ENCODE measurements at regions not wholly inside any gene's neighbourhood (a gene's known extent, or its start where the extent isn't known, plus 50 kb on each side); places are given as distances from the start of the nearest gene placed in this dataset.

GRCh38 chr14:22475381-22475780 lies 113.6 kb downstream of the DAD1 start:
- no peak for DNase-seq (ENCODE audit: low read depth, low spot score)
- H3K36me3 ChIP-seq (ENCODE audit: control insufficient read depth in 2 of 2, extremely low read depth in 1 of 2, insufficient read depth in 2 of 2, low read length in 2 of 2), result no peaks in the 10 kb centered on the region
- no peak overlapping the region for H3K4me3 ChIP-seq (ENCODE audit: control insufficient read depth in 2 of 3, extremely low read depth in 1 of 3, insufficient read depth in 2 of 3, low read depth in 1 of 3, low read length in 3 of 3)
- no peak overlapping the region for H3K4me2 ChIP-seq (ENCODE audit: control insufficient read depth, extremely low read depth, insufficient read depth, low read depth, low read length)
- H3K27ac ChIP-seq (ENCODE audit: control insufficient read depth, insufficient read depth, low read length), result no peak overlapping the region
- H4K20me1 ChIP-seq (ENCODE audit: control insufficient read depth, extremely low read depth, insufficient read depth, low read length), result no peaks in the 10 kb centered on the region
- H2AFZ ChIP-seq (ENCODE audit: control insufficient read depth, low read length), result no peak overlapping the region
- H3K79me2 ChIP-seq (ENCODE audit: control insufficient read depth, insufficient read depth, low read length), result no peaks in the 10 kb centered on the region
- H3K4me1 ChIP-seq (ENCODE audit: control insufficient read depth, extremely low read depth, insufficient read depth, low read length), result peaks cover 3% of the 10 kb centered on the region
- dilution Hi-C loops (cut with MboI; ENCODE audit: extremely low pct_ligation_motif_present, low sequenced_read_pairs), result no loop called here
- H3K9ac ChIP-seq (ENCODE audit: control insufficient read depth, extremely low read depth, insufficient read depth, low read length), result no peak overlapping the region
- no peaks in the 10 kb centered on the region for H3K9me1 ChIP-seq (ENCODE audit: control insufficient read depth, extremely low read depth, insufficient read depth, low read length)
- FAIRE-seq, result no peak
- TF ChIP-seq EZH2 (IDR thresholded peaks at IDR 0.05; ENCODE audit: low read length), result no peak
- no peak for TF ChIP-seq CTCF (optimal IDR thresholded peaks at IDR 0.05 in 1 of 3, IDR thresholded peaks at IDR 0.05 in 1 of 3, conservative IDR thresholded peaks at IDR 0.05 in 1 of 3; ENCODE audit: extremely low read depth in 1 of 3, insufficient read depth in 2 of 3, low read length in 3 of 3)
- peaks cover 3% of the 10 kb centered on the region for H3K27me3 ChIP-seq (ENCODE audit: control insufficient read depth, extremely low read depth, insufficient read depth, low read length)
- no peaks in the 10 kb centered on the region for H3K9me3 ChIP-seq (ENCODE audit: control insufficient read depth, low read depth, low read length)

GRCh38 chr14:22474730-22475351 lies 114.2 kb downstream of the DAD1 start:
- TF ChIP-seq CTCF (optimal IDR thresholded peaks at IDR 0.05 in 1 of 3, IDR thresholded peaks at IDR 0.05 in 1 of 3, conservative IDR thresholded peaks at IDR 0.05 in 1 of 3; ENCODE audit: extremely low read depth in 1 of 3, insufficient read depth in 2 of 3, low read length in 3 of 3), result no peak
- no peak for TF ChIP-seq EZH2 (IDR thresholded peaks at IDR 0.05; ENCODE audit: low read length)
- DNase-seq (ENCODE audit: low read depth, low spot score), result no peak

More at GRCh38 chr14:22474730-22475351, 114.2 kb downstream of the DAD1 start:
- H3K9me1 ChIP-seq (ENCODE audit: control insufficient read depth, extremely low read depth, insufficient read depth, low read length), result no peaks in the 10 kb centered on the region
- no peak overlapping the region for H3K4me3 ChIP-seq (ENCODE audit: control insufficient read depth in 2 of 3, extremely low read depth in 1 of 3, insufficient read depth in 2 of 3, low read depth in 1 of 3, low read length in 3 of 3)
- no peak for FAIRE-seq
- H3K4me1 ChIP-seq (ENCODE audit: control insufficient read depth, extremely low read depth, insufficient read depth, low read length), result peaks cover 3% of the 10 kb centered on the region
- H3K79me2 ChIP-seq (ENCODE audit: control insufficient read depth, insufficient read depth, low read length), result no peaks in the 10 kb centered on the region
- no peak overlapping the region for H3K27ac ChIP-seq (ENCODE audit: control insufficient read depth, insufficient read depth, low read length)
- no peaks in the 10 kb centered on the region for H3K9me3 ChIP-seq (ENCODE audit: control insufficient read depth, low read depth, low read length)
- no peak overlapping the region for H2AFZ ChIP-seq (ENCODE audit: control insufficient read depth, low read length)
- H3K27me3 ChIP-seq (ENCODE audit: control insufficient read depth, extremely low read depth, insufficient read depth, low read length), result peaks cover 3% of the 10 kb centered on the region
- H3K36me3 ChIP-seq (ENCODE audit: control insufficient read depth in 2 of 2, extremely low read depth in 1 of 2, insufficient read depth in 2 of 2, low read length in 2 of 2), result no peaks in the 10 kb centered on the region
- dilution Hi-C loops (cut with MboI; ENCODE audit: extremely low pct_ligation_motif_present, low sequenced_read_pairs), result no loop called here
- no peak overlapping the region for H3K4me2 ChIP-seq (ENCODE audit: control insufficient read depth, extremely low read depth, insufficient read depth, low read depth, low read length)
- H4K20me1 ChIP-seq (ENCODE audit: control insufficient read depth, extremely low read depth, insufficient read depth, low read length), result no peaks in the 10 kb centered on the region
- H3K9ac ChIP-seq (ENCODE audit: control insufficient read depth, extremely low read depth, insufficient read depth, low read length), result no peak overlapping the region
